ENCODE measurements at regions not wholly inside any gene's neighbourhood (a gene's known extent, or its start where the extent isn't known, plus 50 kb on each side); places are given as distances from the start of the nearest gene placed in this dataset.

DNA sequence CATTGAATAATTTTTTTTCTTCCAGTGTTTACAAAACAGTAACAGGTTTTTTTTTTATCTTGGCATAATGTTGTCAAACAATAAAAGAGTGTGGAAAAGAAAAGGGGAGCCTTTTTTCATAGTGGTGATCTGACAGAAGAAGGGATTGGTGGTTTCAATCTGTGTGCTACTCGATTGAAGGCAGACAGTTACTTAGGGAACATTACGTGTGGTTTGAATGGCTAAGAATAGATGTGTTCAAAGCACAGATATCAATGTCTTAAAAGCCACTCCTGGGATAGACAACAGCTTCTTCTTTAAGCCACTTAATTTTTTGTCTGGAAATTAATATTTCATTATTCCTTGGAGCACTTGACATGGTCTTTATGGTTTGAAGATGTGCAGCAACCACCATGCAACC, 558.6 kb upstream of the ADGRL2 start:
- DNase-seq, result no peak

- no peak for DNase-seq
These were observed 562.6 kb upstream of the ADGRL2 start for GRCh38 chr1:81238129-81238528.

DNA sequence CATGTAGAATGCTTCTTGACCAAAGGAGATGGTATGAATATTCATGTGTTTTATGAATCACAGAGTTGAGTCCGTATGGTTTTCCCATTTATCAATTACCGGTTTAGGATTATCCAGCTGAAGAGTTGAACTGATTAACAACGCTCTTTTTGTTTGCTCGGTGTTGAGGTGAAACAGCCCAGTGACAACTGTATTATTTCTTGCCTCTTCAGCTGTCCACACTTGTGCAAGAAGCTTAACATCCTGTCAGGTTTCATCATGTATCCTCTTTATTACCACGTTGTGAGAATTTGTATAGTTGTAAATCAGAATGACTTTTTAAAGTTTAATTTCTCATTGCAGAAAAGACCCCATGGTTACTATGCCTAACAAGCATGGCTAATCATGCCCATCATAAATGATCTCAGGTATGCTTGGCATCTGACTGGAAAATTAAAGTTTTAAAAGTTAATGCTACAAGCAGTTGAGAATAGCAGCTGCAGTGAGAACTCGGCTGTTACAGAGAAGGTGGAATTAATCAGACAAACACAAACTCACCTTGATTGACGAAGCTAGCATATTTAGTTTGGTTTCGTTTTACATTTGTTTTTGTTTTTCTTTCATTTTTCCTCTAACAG, 563.2 kb upstream of the ADGRL2 start:
- no peak for DNase-seq

DNA sequence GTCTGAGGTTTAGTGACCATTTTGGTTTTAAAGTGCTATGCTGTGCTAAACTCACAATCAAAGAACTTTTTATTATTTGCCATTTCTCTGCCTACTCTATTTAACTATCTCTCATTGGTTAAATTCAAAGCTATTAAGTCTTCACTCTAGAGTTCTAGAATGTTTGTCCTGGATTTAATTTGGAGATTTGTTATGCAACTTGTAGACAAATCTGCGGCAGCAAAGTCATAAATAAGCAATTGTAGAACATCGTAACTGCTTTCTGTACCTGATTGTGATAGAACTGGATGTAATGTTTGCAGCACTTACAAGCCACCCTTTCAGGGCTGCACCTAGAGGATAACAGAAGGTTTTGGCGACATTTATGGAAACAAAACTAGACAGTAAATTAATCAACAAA, 566.5 kb upstream of the ADGRL2 start:
- no peak for DNase-seq

DNA sequence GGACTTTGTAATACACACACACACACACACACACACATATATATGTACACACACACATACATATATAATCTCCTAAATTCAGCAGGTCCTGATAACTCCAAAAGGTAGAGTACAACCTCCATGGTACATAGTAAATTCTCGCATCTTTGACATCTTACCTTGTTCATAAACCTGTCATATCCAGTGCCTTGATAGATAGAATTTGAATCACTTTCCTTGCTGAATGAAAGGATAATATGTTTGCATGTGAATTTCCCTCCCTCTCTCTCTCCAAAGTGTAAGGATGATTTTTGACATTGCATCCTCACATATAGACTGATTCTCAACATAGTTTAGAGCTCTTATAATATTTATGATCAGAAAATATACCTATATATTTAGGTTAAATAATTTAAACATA, 567.1 kb upstream of the ADGRL2 start:
- peak; percentile 20 for DNase-seq

DNA sequence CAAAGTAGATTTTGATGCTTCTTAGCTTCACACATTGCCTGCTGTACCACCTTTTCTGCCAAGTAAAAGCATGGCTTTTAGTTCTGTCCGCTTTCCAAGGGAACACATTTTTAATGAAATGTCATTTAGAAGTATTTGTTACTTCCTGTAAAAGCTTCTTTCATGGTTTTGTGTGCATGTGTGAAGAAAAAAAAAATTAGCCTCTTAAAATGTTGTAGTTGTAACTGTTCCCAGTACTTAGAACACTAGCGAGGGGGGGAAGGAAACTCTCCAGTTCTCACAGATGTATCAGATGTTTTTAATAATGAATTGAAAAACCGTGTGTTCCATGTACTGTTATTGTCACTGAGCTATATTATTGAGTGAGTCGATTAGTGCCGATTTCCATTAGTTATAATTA, 568.3 kb upstream of the ADGRL2 start:
- peak; percentile 73 for DNase-seq

GRCh38 chr1:81231729-81232038, 569.0 kb upstream of the ADGRL2 start:
- no peak for DNase-seq

DNA sequence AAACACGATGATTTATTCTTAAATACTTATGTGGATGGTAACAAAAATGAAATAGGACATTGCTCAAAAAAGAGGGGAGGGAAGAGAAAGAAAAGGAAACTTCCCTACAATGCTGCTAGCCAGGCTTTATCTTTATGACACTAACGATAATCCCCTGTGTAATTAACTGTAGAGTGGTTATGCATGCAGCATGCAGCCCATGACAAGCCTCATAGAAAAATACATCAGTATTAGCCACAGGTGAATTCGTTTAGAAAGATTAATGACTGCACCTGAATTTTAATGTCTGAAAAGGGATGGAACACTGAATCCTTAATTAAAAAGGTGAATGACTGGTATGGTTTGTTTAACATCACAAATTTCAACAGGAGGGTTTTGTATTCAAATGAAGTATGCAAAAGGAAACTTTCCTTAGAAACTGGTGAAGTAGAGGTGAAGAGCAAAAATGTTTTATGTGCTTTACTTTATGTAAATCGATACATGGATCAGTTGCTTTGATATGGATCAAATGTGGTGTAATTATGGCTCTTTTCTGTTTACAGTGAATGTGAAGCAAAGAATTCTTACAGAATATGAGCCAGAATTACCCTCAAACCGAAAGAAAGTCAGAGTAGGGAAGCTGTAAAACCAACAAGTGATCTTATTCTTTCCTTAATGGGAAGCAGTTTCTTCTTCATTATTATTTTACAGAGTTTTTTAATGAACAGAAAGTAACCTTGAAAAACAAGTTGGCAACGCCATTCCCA, 569.6 kb upstream of the ADGRL2 start:
- DNase-seq, result peak; percentile 70

DNA sequence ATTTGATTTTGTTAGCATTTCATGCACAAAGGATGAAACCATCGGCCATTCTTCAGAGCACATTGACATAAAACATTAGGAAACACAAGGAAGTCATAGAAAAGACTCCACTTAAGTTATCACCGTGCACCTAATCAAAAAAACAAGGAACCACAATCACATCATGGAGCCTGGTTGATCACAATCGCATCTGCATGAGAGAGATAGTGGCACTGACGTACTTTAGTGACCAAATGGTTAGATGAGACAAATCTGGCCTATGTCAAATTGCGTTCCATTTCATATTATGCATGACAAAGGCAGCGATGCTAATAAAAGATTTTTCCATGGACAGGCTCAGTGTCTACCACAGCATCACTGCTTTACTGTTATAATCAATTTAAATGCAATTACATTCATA, 571.8 kb upstream of the ADGRL2 start:
- no peak for DNase-seq

DNA sequence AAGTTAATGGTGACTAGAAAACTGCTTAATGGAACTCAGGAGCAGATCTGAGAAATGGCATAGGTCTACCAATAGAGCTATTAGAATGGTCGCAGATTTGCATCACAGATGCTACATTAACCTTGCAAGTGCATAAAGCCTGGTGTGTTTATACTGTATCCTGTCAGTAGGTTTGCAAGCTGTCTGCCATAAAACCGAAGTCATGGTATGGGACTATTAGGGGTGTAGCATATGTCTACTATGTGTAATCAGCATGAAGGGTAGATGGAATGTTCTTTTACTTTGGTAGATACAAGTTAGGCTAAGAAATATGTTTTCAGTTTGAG, 574.2 kb upstream of the ADGRL2 start:
- DNase-seq, result no peak

GRCh38 chr1:81225789-81226602, 574.7 kb upstream of the ADGRL2 start:
- DNase-seq, result no peak

DNA sequence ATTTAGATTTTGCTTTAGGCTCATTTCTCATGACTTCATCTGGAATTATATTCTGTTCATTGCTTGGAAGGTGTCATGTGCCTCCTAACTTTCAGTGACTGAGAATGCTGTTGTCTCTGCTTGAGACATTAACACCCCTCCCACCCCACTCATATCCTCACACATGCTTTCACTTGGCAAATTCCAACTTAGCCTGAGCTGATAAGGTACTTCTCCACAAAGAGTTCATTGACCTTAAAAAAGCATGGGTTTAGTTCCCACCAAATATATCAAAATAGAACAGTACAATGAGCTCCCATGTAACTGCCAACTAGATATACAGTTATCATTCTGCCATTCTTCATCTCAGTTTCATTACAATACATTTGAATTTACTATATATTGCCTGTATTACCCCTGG, 576.5 kb upstream of the ADGRL2 start:
- no peak for DNase-seq

GRCh38 chr1:81221564-81221963, 579.2 kb upstream of the ADGRL2 start:
- DNase-seq, result no peak

GRCh38 chr1:81220614-81221071, 580.1 kb upstream of the ADGRL2 start:
- DNase-seq, result no peak

DNA sequence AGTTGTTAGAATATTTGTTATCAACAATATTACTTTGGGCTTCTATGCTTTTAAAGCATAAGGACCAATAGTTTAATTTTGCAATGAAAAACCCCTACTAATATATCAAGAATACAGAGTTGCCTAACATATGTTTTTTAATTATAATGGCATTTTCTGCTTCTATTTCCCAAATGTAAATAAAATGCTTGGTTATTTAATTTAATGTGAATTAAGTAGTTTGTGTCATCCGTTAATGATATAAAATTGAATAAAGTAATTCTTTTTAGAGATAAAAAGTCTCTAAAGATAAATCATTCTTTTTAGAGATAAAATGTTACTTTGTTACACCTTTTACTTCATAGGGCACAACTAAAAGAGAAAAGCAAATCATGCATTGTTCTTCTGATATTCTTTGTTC, 583.7 kb upstream of the ADGRL2 start:
- no peak for DNase-seq

DNA sequence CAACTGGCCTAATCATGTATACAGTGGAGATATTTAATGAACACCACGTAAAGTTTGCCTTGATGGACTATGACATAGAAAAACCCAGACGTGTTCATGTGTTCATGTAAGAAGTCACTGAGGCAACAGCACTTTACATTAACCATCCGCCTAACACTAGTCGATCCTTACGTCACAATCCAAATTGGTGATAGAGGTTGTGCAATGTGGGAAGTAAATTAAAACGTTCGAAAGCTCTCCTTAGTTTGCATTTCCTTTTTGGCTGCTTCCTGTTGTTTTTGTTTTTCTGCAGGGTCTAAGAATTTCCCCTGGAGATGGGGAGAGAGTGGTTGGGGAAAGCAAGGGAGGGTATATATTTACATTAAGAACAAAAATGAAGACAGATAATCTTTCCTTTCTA, 587.5 kb upstream of the ADGRL2 start:
- DNase-seq, result no peak

- no peak for DNase-seq
These were observed 591.3 kb upstream of the ADGRL2 start for GRCh38 chr1:81209461-81209860.

DNA sequence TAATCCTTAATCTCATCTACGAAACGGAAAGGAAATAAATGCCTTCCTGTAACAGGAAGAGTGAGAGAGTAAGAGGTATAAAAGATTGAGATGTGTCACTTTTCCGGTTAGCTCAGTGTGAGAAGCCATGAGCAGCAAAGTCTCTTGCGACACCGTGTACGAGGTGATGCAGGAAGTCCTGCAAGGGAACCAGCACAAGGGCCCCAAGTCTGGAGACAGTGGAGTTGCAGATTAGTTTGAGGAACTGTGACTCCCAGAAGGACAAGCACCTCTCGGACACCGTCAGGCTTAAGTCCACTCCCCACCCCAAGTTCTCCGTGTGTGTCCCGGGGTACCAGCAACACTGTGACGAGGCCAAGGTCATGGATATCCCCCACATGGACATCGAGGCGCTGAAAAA, 592.3 kb upstream of the ADGRL2 start:
- DNase-seq, result no peak

- DNase-seq, result no peak
These were observed 594.8 kb upstream of the ADGRL2 start for GRCh38 chr1:81205956-81206355.

- DNase-seq, result no peak
These were observed 599.0 kb upstream of the ADGRL2 start for GRCh38 chr1:81201779-81202178.

GRCh38 chr1:81197591-81197990, 603.1 kb upstream of the ADGRL2 start:
- no peak for DNase-seq

DNA sequence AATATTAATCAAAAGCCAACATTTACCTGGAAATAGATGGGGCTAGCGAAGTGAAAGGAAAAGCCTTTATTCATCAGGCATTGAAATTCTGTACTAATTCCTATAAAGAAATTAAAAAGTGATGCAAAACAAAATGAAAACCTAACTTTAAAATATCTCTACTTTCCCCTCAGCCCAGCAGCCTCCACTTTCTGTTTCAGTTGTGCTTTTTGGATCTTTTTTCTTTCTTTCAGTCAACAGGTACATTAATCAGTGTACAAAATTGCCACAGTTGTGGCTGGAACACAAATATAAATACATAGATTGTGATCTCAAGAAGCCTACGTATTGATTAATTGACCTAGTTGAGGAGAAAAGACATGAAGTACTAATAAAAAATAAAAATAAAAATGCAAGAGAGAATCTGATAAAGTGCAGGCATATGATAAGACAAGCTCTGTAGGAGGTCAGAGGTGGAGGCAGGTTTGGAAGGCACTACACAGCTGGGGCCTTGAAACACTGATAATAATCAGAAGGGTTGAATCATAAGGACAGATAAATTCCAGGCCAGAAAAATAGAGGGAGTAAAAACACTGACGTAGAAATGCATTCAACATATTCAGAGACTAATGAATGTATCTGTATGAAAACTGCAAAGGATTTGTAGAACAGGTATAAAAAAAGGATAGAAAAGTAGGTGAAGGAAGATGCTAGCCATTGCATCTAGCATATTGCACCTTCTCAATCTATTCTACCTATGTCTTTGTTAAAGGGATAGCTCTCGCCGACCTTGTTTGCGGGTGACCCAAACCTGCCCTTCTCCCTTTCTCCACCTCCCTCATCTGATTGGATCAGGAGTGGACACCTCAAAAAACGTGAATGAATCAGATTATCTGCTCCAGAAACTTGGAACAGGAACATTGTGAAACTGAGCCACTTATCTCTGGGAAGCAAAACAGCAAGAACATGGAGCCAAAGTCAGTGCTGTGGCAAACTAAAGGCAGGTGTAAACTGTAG, 607.8 kb upstream of the ADGRL2 start:
- DNase-seq, result no peak

DNA sequence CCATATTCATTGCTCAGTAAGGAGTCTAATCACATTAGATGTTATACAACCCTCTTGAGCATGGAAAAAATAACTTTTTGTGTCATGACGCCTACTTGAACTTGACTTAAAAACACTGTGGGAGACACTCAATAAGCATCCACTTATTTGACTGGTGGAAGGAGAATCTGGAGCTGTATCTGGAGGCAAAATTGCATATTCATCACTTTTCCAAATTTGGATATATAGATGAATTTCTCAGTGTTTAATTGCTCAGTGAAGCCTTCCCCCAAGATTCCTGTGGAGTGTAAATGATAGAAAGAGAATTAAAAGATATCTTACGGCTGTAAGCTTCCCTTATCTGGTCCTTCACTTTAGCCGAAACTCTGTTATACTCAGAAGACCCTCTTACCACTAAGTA, 610.7 kb upstream of the ADGRL2 start:
- DNase-seq, result no peak

Measured in NCI-H1105 treated with DMSO at 0.1 percent for 48 hours (cell line).